ENCODE measurements at regions not wholly inside any gene's neighbourhood (a gene's known extent, or its start where the extent isn't known, plus 50 kb on each side); places are given as distances from the start of the nearest gene placed in this dataset.

DNA sequence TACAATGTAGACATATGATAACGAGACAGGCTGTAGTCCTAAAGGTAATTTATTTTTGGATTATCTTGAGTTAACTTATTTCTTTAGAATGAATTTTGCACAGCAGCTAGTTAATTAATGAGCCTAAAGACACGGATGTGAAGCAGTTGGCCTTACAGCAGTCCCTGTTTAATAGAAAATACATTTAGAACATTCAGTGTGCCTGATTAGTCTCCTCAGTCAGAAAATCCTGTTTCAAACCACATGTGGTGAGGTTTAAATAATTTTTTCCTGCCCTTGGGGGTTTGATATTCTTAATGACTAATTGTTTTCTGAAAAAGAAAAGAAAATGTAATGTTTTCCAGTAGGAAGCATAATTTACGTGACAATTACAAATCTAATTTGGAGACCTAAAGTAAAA is 494.2 kb upstream of the CDH8 start:
- no peak for DNase-seq
- peaks cover 5% of the 10 kb centered on the region for H3K27me3 Mint-ChIP-seq (ENCODE audit: insufficient read depth, unreplicated experiment)
- no peaks in the 10 kb centered on the region for H3K9me3 Mint-ChIP-seq (ENCODE audit: unreplicated experiment)

DNA sequence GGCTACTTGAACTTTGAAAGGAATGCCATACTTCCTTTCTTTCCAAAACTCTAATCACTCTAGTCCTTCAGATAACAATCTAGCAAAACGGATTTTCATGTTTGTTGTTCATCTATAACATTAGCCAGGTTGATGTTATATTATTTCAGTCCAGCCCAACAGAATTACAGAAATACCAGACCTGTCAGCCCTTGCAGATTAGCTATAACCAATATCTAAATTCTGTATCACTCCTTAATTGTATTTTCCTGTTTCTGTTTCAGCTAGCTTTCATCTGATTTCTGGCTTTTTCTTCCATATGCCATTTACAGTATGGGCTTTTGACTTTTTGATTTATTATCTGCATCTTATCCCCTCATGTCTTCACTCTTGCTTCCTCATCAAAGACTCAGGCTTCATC is 479.8 kb upstream of the CDH8 start:
- intact Hi-C loops (cut with micrococcal nuclease; ENCODE audit: unreplicated experiment) = no loop called here
- Mint-ChIP-seq H3K9me3 (ENCODE audit: unreplicated experiment) (no peaks in the 10 kb centered on the region), H3K27ac (ENCODE audit: unreplicated experiment) (no peak overlapping the region), H3K27me3 (ENCODE audit: insufficient read depth, unreplicated experiment) (no peaks in the 10 kb centered on the region), H3K4me3 (ENCODE audit: unreplicated experiment) (no peak overlapping the region), H3K4me1 (ENCODE audit: low read depth, unreplicated experiment) (no peaks in the 10 kb centered on the region), H3K36me3 (ENCODE audit: insufficient read depth, unreplicated experiment) (no peaks in the 10 kb centered on the region)
- no peak overlapping the region for H3K4me3 ChIP-seq (ENCODE audit: low read depth, low read length)
- no peaks in the 10 kb centered on the region for H3K27me3 ChIP-seq (replicated peaks; ENCODE audit: control insufficient read depth, insufficient read depth, low read length)
- ChIA-PET POLR2A (no interaction called here), CTCF (no interaction called here)
- no peaks in the 10 kb centered on the region for H3K36me3 ChIP-seq (ENCODE audit: control insufficient read depth, insufficient read depth, low read length)
- no peaks in the 10 kb centered on the region for H3K4me1 ChIP-seq
- DNase-seq = no peak
- H3K9me3 ChIP-seq = no peaks in the 10 kb centered on the region
- BruUV-seq (replicated peaks) = no TSS peak
- TF ChIP-seq, protein P1, sequence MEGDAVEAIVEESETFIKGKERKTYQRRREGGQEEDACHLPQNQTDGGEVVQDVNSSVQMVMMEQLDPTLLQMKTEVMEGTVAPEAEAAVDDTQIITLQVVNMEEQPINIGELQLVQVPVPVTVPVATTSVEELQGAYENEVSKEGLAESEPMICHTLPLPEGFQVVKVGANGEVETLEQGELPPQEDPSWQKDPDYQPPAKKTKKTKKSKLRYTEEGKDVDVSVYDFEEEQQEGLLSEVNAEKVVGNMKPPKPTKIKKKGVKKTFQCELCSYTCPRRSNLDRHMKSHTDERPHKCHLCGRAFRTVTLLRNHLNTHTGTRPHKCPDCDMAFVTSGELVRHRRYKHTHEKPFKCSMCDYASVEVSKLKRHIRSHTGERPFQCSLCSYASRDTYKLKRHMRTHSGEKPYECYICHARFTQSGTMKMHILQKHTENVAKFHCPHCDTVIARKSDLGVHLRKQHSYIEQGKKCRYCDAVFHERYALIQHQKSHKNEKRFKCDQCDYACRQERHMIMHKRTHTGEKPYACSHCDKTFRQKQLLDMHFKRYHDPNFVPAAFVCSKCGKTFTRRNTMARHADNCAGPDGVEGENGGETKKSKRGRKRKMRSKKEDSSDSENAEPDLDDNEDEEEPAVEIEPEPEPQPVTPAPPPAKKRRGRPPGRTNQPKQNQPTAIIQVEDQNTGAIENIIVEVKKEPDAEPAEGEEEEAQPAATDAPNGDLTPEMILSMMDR (IDR thresholded peaks at IDR 0.05; ENCODE audit: insufficient read depth in 1 of 2, low read depth in 1 of 2, low read length in 1 of 2, severe bottlenecking in 1 of 2, unreplicated experiment in 1 of 2) = no peak

More for the DNA sequence above, 494.2 kb upstream of the CDH8 start:
- Mint-ChIP-seq H3K36me3 (ENCODE audit: insufficient read depth, unreplicated experiment) (no peaks in the 10 kb centered on the region), H3K4me3 (ENCODE audit: unreplicated experiment) (no peak overlapping the region), H3K27ac (ENCODE audit: unreplicated experiment) (no peak overlapping the region), H3K4me1 (ENCODE audit: low read depth, unreplicated experiment) (no peaks in the 10 kb centered on the region)
- Histone ChIP-seq H3K4me3 (ENCODE audit: low read depth, low read length) (no peak overlapping the region), H3K27me3 (replicated peaks; ENCODE audit: control insufficient read depth, insufficient read depth, low read length) (no peaks in the 10 kb centered on the region), H3K9me3 (no peaks in the 10 kb centered on the region), H3K36me3 (ENCODE audit: control insufficient read depth, insufficient read depth, low read length) (no peaks in the 10 kb centered on the region; the same call in 1 of the 2 replicates), H3K4me1 (no peaks in the 10 kb centered on the region)
- BruUV-seq (replicated peaks) = no TSS peak
- TF ChIP-seq, protein P1 (IDR thresholded peaks at IDR 0.05; ENCODE audit: insufficient read depth in 1 of 2, low read depth in 1 of 2, low read length in 1 of 2, severe bottlenecking in 1 of 2, unreplicated experiment in 1 of 2) = no peak
- ChIA-PET CTCF (interaction anchor here (0.7 kb wide), 1 partner anchor 25 kb away, joined by 3 read pairs; no protein-coding TSS in a partner anchor), POLR2A (no interaction called here)
- intact Hi-C loops (cut with micrococcal nuclease; ENCODE audit: unreplicated experiment) = no loop called here

DNA sequence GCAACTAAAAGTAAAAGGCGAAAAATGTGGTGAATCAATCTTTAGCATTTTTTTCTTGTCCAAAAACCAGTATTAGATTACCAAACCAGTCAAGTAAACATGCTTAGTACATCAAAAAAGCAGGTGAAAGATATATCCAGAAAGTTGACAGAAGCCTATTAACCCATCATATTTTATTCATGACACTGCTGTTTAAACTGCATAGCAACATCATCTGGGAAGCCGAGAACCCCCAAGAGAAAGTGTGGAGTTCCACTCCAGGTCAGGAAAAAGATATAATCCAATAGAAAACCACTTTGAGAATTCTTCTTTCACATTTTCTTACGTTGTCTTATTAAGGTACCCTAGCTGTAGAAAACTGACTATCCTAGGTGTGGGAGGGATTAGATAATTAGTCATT is 466.8 kb upstream of the CDH8 start:
- no peaks in the 10 kb centered on the region for H3K27me3 ChIP-seq (replicated peaks; ENCODE audit: control insufficient read depth, insufficient read depth, low read length)
- no peaks in the 10 kb centered on the region for H3K36me3 ChIP-seq (ENCODE audit: control insufficient read depth, insufficient read depth, low read length)
- Mint-ChIP-seq H3K27me3 (ENCODE audit: insufficient read depth, unreplicated experiment) (peaks cover 4% of the 10 kb centered on the region), H3K9me3 (ENCODE audit: unreplicated experiment) (no peaks in the 10 kb centered on the region), H3K27ac (ENCODE audit: unreplicated experiment) (no peak overlapping the region), H3K36me3 (ENCODE audit: insufficient read depth, unreplicated experiment) (no peaks in the 10 kb centered on the region), H3K4me3 (ENCODE audit: unreplicated experiment) (no peak overlapping the region), H3K4me1 (ENCODE audit: low read depth, unreplicated experiment) (no peaks in the 10 kb centered on the region)
- intact Hi-C loops (cut with micrococcal nuclease; ENCODE audit: unreplicated experiment) = no loop called here
- ChIA-PET CTCF (no interaction called here), POLR2A (no interaction called here)
- no peaks in the 10 kb centered on the region for H3K4me1 ChIP-seq
- DNase-seq = no peak
- TF ChIP-seq, protein P1 (IDR thresholded peaks at IDR 0.05; ENCODE audit: insufficient read depth in 1 of 2, low read depth in 1 of 2, low read length in 1 of 2, severe bottlenecking in 1 of 2, unreplicated experiment in 1 of 2) = no peak
- H3K4me3 ChIP-seq (ENCODE audit: low read depth, low read length) = no peak overlapping the region
- no TSS peak for BruUV-seq (replicated peaks)
- no peaks in the 10 kb centered on the region for H3K9me3 ChIP-seq
